Aorta (tissue), 5 donors: ENCODE measurements at regions not wholly inside any gene's neighbourhood (a gene's known extent, or its start where the extent isn't known, plus 50 kb on each side); places are given as distances from the start of the nearest gene placed in this dataset.

Experiments
- ATAC-seq: fragments of 200-7000 bp; cut with Tn5 transposase; one replicate; pipeline ENCODE4 v1.9.1; 2022; ENCODE audit warnings: moderate library complexity; ENCODE audit not compliant: low FRiP score
- DNase-seq, 2 donors: peaks; one replicate each; pipeline ENCODE4 v3.0.0-alpha.2; 2020
- H3K27ac ChIP-seq, 2 donors: one replicate each; pipeline ENCODE4 v1.5.1; 2013; ENCODE audit warnings: low read length in 2 of 2, mild to moderate bottlenecking in 2 of 2, moderate library complexity in 2 of 2, control low read depth in 1 of 2, inconsistent platforms in 1 of 2, low read depth in 1 of 2
- H3K27me3 ChIP-seq, 2 donors: one replicate each; pipeline ENCODE4 v1.6.1; 2013; ENCODE audit warnings: control low read depth in 1 of 2, low read length in 1 of 2, mild to moderate bottlenecking in 1 of 2, moderate library complexity in 1 of 2; ENCODE audit not compliant: insufficient read depth in 2 of 2, control insufficient read depth in 1 of 2
- H3K36me3 ChIP-seq, 2 donors: one replicate each; pipeline ENCODE4 v1.6.1; 2013; ENCODE audit warnings: control low read depth in 1 of 2, low read length in 1 of 2, mild to moderate bottlenecking in 1 of 2; ENCODE audit not compliant: insufficient read depth in 2 of 2, control insufficient read depth in 1 of 2
- H3K4me1 ChIP-seq, 2 donors: one replicate each; pipeline ENCODE4 v1.6.1; 2013; ENCODE audit warnings: low read length in 2 of 2, control low read depth in 1 of 2, mild to moderate bottlenecking in 1 of 2, moderate library complexity in 1 of 2; ENCODE audit not compliant: insufficient read depth in 2 of 2, control insufficient read depth in 1 of 2
- H3K4me3 ChIP-seq, 2 donors: one replicate each; pipeline ENCODE4 v1.5.1; 2013; ENCODE audit warnings: low read length in 2 of 2, control low read depth in 1 of 2, mild to moderate bottlenecking in 1 of 2
- H3K9me3 ChIP-seq: one replicate; pipeline ENCODE4 v1.6.1; 2013; ENCODE audit warnings: mild to moderate bottlenecking, low read length; ENCODE audit not compliant: control insufficient read depth
- WGBS, 2 donors: extraction: QIAGEN DNeasy Blood & Tissue Kit; methylation state at CpG; one replicate each; pipeline ENCODE4 v1.1.7; 2013; 5-methylcytosine and 5-hydroxymethylcytosine counted together
- intact Hi-C, 2 donors: fragments of 100-400 bp; cut with DNase I; formaldehyde crosslinking; loops; one replicate each; pipeline versions ENCODE4 v1.14.2 to v1.15.0; 2022
- donor health status: healthy with polysubstance abuse.
- donor health status: Bipolar disorder and iron deficiency.
- donor health status: DM: no; HTN: no; CAD: no.
- donor health status: DM: no; HTN: no; CAD: no.
- donor health status: DM: yes; HTN: yes; CAD: no.

- ATAC-seq, result no peak
- no peak overlapping the region for H3K27ac ChIP-seq
- no peak for DNase-seq
- H3K36me3 ChIP-seq, result no peaks in the 10 kb centered on the region
- intact Hi-C loops, result no loop called here
- H3K9me3 ChIP-seq, result no peaks in the 10 kb centered on the region
- no peaks in the 10 kb centered on the region for H3K27me3 ChIP-seq
- H3K4me1 ChIP-seq, result no peaks in the 10 kb centered on the region
- no peak overlapping the region for H3K4me3 ChIP-seq
- WGBS, 2 donors, result 55 to 63% methylated on average over 4 of the region's 4 CpGs
These were observed 192.5 kb downstream of the SH3BP4 start for GRCh38 chr2:235144291-235144690.

- no peaks in the 10 kb centered on the region for H3K27me3 ChIP-seq
These were observed 194.4 kb downstream of the SH3BP4 start for GRCh38 chr2:235146206-235146605.

GRCh38 chr2:235146871-235147565 is 195.2 kb downstream of the SH3BP4 start:
- H3K9me3 ChIP-seq, result peaks cover 2% of the 10 kb centered on the region
- intact Hi-C loops, result no loop called here
- ATAC-seq, result no peak
- 81 to 84% methylated on average over 16 of the region's 16 CpGs for WGBS, 2 donors
- no peaks in the 10 kb centered on the region for H3K27me3 ChIP-seq
- no peak for DNase-seq
- H3K27ac ChIP-seq, result no peak overlapping the region
- H3K4me3 ChIP-seq, result no peak overlapping the region
- H3K36me3 ChIP-seq, result no peaks in the 10 kb centered on the region
- H3K4me1 ChIP-seq, result no peaks in the 10 kb centered on the region

More at GRCh38 chr2:235146206-235146605, 194.4 kb downstream of the SH3BP4 start:
- DNase-seq (no peak), ATAC-seq (no peak)
- intact Hi-C loops, result no loop called here
- peaks cover 2% of the 10 kb centered on the region for H3K9me3 ChIP-seq
- H3K27ac ChIP-seq, result no peak overlapping the region
- no peaks in the 10 kb centered on the region for H3K4me1 ChIP-seq
- 80% methylated on average over 1 of the region's 1 CpG for WGBS, 2 donors
- no peak overlapping the region for H3K4me3 ChIP-seq
- H3K36me3 ChIP-seq, result no peaks in the 10 kb centered on the region

- intact Hi-C loops, result no loop called here
- no peak for DNase-seq
- no peaks in the 10 kb centered on the region for H3K36me3 ChIP-seq
- H3K4me1 ChIP-seq, result no peaks in the 10 kb centered on the region
- H3K27me3 ChIP-seq, result no peaks in the 10 kb centered on the region
- no peak overlapping the region for H3K27ac ChIP-seq
- no peak overlapping the region for H3K4me3 ChIP-seq
- no peak for ATAC-seq
- peaks cover 2% of the 10 kb centered on the region for H3K9me3 ChIP-seq
- WGBS, 2 donors, result 70 to 73% methylated on average over 7 of the region's 7 CpGs
These were observed 196.7 kb downstream of the SH3BP4 start for GRCh38 chr2:235148201-235149170.

- ATAC-seq (no peak), DNase-seq (no peak)
- H3K4me3 ChIP-seq, result no peak overlapping the region
- no peaks in the 10 kb centered on the region for H3K36me3 ChIP-seq
- H3K9me3 ChIP-seq, result peaks cover 2% of the 10 kb centered on the region
- H3K27me3 ChIP-seq, result no peaks in the 10 kb centered on the region
- H3K27ac ChIP-seq, result no peak overlapping the region
- 33 to 42% methylated on average over 4 of the region's 4 CpGs for WGBS, 2 donors
- intact Hi-C loops, result no loop called here
- no peaks in the 10 kb centered on the region for H3K4me1 ChIP-seq
These were observed 197.4 kb downstream of the SH3BP4 start for GRCh38 chr2:235149240-235149659.

GRCh38 chr2:235149736-235150135 is 197.9 kb downstream of the SH3BP4 start:
- Histone ChIP-seq H3K9me3 (peaks cover 2% of the 10 kb centered on the region), H3K27ac (no peak overlapping the region), H3K36me3 (no peaks in the 10 kb centered on the region), H3K4me3 (no peak overlapping the region), H3K27me3 (no peaks in the 10 kb centered on the region), H3K4me1 (no peaks in the 10 kb centered on the region)
- DNase-seq (no peak), ATAC-seq (no peak)
- intact Hi-C loops, result no loop called here
- 29 to 68% methylated on average over 1 of the region's 1 CpG for WGBS, 2 donors

- no peak for ATAC-seq
These were observed 199.3 kb downstream of the SH3BP4 start for GRCh38 chr2:235151152-235151551.

GRCh38 chr2:235155163-235155562 is 203.3 kb downstream of the SH3BP4 start:
- 90 to 93% methylated on average over 5 of the region's 5 CpGs for WGBS, 2 donors
- H3K4me3 ChIP-seq, result no peak overlapping the region
- ATAC-seq, result no peak

More at GRCh38 chr2:235151152-235151551, 199.3 kb downstream of the SH3BP4 start:
- Histone ChIP-seq H3K4me3 (no peak overlapping the region), H3K27me3 (no peaks in the 10 kb centered on the region), H3K36me3 (no peaks in the 10 kb centered on the region), H3K4me1 (no peaks in the 10 kb centered on the region), H3K9me3 (peaks cover 2% of the 10 kb centered on the region), H3K27ac (no peak overlapping the region)
- no peak for DNase-seq
- 75 to 82% methylated on average over 2 of the region's 2 CpGs for WGBS, 2 donors
- intact Hi-C loops, result no loop called here

More at GRCh38 chr2:235155163-235155562, 203.3 kb downstream of the SH3BP4 start:
- intact Hi-C loops, result no loop called here
- no peaks in the 10 kb centered on the region for H3K27me3 ChIP-seq
- no peaks in the 10 kb centered on the region for H3K4me1 ChIP-seq
- no peaks in the 10 kb centered on the region for H3K36me3 ChIP-seq
- peaks cover 5% of the 10 kb centered on the region for H3K9me3 ChIP-seq
- H3K27ac ChIP-seq, result no peak overlapping the region
- DNase-seq, result no peak
